Neuron (in vitro differentiated cells): ENCODE measurements at regions not wholly inside any gene's neighbourhood (a gene's known extent, or its start where the extent isn't known, plus 50 kb on each side); places are given as distances from the start of the nearest gene placed in this dataset.
"Not testable (repeated sequence)": the region's sequence is repeated elsewhere in the genome, so short reads cannot be mapped to it uniquely, and the experiment has no call there.

Source experiments
- H2AFZ ChIP-seq: one replicate; pipeline ENCODE4 v1.6.1; 2013; ENCODE audit warnings: low read depth, mild to moderate bottlenecking, inconsistent platforms, low read length, moderate library complexity
- H3K27me3 ChIP-seq: one replicate; pipeline ENCODE4 v1.6.1; 2013; ENCODE audit warnings: low read length; ENCODE audit not compliant: insufficient read depth
- H3K36me3 ChIP-seq: one replicate; pipeline ENCODE4 v1.6.1; 2013; ENCODE audit warnings: low read length; ENCODE audit not compliant: insufficient read depth
- H3K4me1 ChIP-seq: one replicate; pipeline ENCODE4 v1.6.1; 2013; ENCODE audit warnings: low read length; ENCODE audit not compliant: insufficient read depth
- H3K4me3 ChIP-seq: 2 replicates; pipeline ENCODE4 v1.5.1; 2013; ENCODE audit warnings: mild to moderate bottlenecking, low read length, moderate library complexity
- H3K9me3 ChIP-seq: one replicate; pipeline ENCODE4 v1.6.1; 2013; ENCODE audit warnings: low read length

DNA sequence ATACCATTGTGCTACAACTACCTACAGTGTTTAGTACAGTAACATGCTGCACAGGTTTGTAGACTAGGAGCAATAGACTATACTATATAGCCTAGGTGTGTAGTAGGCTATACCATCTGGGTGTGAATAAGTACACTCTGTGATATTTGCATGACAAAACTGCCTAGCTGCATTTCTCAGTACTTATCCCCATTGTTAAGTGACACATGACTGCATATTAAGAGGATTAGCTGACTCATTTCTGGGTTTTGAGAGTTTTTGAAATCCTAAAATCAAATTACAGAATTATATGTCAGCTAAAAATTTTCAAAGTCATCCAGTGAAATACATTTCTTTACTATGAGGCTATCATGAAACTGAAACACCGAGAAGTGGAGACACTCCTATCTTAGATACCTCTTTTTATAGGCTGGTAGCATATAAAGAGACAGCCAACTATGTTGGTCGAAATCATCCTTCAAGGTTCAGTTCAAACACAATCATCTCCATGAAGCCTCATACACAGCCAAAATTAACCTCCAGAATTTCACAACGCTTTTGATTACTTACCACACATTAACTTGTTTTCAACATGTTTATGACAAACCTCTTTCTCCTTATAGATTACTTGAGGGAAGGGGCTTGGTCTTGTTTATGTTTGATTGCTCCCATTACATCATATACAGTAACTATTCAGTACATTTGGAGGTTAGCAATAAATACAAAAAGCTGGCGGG is 89.8 kb upstream of the ANK3 start:
- H3K4me1 ChIP-seq = peaks cover 10% of the 10 kb centered on the region
- no peak overlapping the region for H2AFZ ChIP-seq
- no peaks in the 10 kb centered on the region for H3K27me3 ChIP-seq
- H3K36me3 ChIP-seq = no peaks in the 10 kb centered on the region
- no peak overlapping the region for H3K4me3 ChIP-seq
- H3K9me3 ChIP-seq = no peaks in the 10 kb centered on the region

DNA sequence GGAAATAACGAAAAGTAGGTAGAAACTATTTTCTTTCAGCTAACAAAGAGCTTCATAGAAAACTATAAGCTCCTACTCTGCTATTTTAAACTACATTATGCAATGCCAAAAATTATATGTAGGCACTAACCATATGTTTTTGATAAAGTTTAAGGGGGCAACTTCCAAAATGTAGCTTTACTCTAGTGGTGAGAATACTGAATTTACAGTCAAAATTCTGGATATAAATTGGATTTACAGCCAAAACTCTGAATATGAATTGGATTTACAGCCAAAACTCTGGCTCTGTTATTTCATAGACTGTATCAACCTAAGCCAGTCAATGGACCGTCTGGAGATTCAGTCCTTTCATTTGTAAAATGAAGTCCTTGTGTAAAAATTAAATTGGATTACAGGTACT is 86.8 kb upstream of the ANK3 start:
- no peaks in the 10 kb centered on the region for H3K9me3 ChIP-seq
- H3K4me1 ChIP-seq = peaks cover 10% of the 10 kb centered on the region
- no peaks in the 10 kb centered on the region for H3K27me3 ChIP-seq
- no peak overlapping the region for H2AFZ ChIP-seq
- no peak overlapping the region for H3K4me3 ChIP-seq
- H3K36me3 ChIP-seq = no peaks in the 10 kb centered on the region

DNA sequence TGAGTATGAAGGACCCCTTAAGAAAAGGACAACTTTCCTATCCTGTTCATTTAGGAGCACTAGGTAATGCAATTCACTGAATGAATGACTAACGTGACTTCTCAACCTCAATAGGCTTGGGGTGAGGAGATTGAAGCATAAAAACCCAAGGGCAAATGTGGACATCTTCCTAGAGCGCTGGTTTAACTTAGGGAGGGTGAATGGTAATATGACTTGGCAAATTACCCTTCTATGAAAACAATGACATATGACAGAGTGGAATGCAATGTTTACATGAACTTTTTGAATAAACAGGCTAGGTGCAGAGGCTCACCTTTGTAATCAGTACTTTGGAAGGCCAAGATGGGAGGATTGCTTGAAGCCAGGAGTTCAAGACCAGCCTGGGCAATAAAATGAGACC is 83.9 kb upstream of the ANK3 start:
- Histone ChIP-seq H3K4me1 (no peaks in the 10 kb centered on the region), H3K36me3 (no peaks in the 10 kb centered on the region), H3K27me3 (no peaks in the 10 kb centered on the region)

DNA sequence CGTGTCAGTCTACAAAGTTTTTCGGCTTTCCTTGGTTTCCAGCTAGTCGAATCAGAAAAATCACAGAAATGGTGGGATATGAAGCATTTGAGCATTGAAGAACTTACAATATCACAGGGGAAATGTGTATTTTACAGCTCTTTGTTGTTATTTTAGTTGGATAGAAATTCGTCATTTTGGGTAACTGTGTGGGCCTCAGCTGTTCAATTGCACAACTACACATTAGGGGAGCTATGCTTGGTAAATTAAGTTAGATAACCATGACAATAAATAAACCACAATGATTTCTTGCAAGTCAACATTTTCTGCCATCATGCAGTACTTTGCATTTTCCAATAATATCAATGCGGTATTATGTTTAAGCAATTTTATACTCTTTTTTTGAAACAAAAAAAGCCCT is 80.4 kb upstream of the ANK3 start:
- H3K36me3 ChIP-seq = no peaks in the 10 kb centered on the region
- H3K27me3 ChIP-seq = no peaks in the 10 kb centered on the region
- H3K4me1 ChIP-seq = no peaks in the 10 kb centered on the region
- H3K4me3 ChIP-seq = no peak overlapping the region
- no peaks in the 10 kb centered on the region for H3K9me3 ChIP-seq
- H2AFZ ChIP-seq = no peak overlapping the region

More for the DNA sequence above, 83.9 kb upstream of the ANK3 start:
- H2AFZ ChIP-seq = no peak overlapping the region
- no peak overlapping the region for H3K4me3 ChIP-seq
- no peaks in the 10 kb centered on the region for H3K9me3 ChIP-seq

DNA sequence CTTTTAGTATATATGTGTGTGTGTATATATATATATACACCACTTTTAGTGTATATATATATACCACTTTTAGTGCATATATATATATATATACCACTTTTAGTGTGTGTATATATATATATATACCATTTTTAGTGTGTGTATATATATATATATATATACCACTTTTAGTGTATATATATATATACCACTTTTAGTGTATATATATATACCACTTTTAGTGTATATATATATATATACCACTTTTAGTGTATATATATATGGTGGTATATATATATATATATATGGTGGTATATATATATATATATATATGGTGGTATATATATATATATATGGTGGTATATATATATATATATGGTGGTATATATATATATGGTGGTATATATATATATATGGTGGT is 79.5 kb upstream of the ANK3 start:
- H3K4me3 ChIP-seq, H2AFZ ChIP-seq, H3K9me3 ChIP-seq, H3K27me3 ChIP-seq, H3K36me3 ChIP-seq, H3K4me1 ChIP-seq: not testable (repeated sequence)

DNA sequence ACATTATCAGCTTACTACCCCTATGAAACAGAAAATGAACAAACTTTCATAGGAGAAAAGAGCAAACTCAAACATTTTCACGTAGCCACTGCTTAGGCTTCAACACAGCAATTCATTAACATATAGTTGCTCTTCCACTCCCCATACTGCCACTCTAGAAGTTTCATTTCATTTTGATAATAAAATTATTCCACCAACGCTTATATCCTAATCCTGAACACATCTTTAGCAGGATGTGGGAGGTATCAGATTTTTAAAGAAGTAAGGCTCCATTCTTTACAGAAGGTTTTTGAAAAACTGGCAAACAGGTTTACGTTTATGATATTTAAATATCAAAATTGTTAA is 77.5 kb upstream of the ANK3 start:
- H3K4me1 ChIP-seq = no peaks in the 10 kb centered on the region
- no peaks in the 10 kb centered on the region for H3K36me3 ChIP-seq

DNA sequence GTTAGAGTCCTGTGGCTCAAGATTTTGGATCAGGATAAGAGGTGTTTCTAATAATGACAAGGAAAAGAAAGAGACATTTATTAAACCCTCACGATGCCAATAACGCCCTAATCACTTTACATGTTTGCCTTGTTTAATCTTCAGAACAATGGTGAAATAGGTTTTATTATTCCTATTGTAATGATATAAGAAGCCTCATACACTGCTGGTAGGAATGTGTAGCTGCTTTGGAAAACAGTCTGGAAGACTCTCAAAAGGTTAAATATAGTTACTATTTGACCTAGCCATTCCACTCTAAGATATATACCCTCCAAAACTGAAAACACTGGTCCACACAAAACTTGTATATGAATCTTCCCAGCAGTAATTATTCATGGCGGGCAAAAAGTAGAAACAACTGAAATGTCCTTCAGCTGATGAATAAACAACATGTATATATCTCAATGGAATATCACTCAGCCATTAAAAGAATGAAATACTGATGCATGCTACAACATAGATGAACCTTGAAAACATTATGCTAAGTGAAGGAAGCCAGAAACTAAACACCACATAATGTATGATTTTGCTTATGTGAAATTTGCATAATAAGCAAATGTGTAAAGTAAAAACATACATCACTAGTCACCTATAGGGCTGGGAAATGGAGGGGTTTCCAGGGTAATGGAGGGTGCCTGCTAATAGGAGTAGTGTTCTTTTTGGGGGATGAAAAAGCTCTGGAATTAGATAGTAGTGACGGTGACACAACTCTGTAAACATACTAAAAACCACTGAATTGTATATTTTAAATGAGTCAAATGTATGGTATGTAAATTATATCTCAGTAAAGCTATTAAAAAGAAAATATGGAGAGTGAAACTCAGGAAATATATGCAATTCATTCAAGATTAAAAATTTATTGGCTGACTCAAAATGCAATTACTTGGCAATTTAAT is 76.9 kb upstream of the ANK3 start:
- Histone ChIP-seq H3K4me3 (no peak overlapping the region), H3K4me1 (peaks cover 4% of the 10 kb centered on the region), H2AFZ (no peak overlapping the region), H3K27me3 (no peaks in the 10 kb centered on the region), H3K9me3 (no peaks in the 10 kb centered on the region), H3K36me3 (no peaks in the 10 kb centered on the region)

More for the DNA sequence above, 77.5 kb upstream of the ANK3 start:
- Histone ChIP-seq H2AFZ (no peak overlapping the region), H3K4me3 (no peak overlapping the region), H3K9me3 (no peaks in the 10 kb centered on the region), H3K27me3 (no peaks in the 10 kb centered on the region)

DNA sequence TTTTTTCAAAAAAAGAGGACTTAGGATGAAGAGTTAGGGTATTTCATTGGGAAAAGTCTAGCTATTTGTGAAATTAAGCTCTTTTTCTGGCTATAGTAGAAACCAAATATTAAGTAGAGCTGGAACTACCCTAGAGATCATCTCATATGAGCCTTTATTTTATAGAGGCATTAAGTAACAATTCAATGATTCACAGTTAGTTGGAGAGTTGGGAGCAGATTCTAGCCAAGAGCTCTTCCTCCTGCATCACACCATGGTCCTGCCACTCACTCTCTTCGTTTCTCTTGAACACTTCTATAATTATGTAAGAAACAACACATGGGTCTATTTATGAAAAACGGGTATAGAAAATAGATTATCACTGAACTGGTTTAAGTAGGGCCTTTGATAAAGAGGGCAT is 76.1 kb upstream of the ANK3 start:
- Histone ChIP-seq H3K4me1 (peaks cover 5% of the 10 kb centered on the region), H3K4me3 (no peak overlapping the region), H3K27me3 (no peaks in the 10 kb centered on the region), H3K36me3 (no peaks in the 10 kb centered on the region), H3K9me3 (no peaks in the 10 kb centered on the region), H2AFZ (no peak overlapping the region)

DNA sequence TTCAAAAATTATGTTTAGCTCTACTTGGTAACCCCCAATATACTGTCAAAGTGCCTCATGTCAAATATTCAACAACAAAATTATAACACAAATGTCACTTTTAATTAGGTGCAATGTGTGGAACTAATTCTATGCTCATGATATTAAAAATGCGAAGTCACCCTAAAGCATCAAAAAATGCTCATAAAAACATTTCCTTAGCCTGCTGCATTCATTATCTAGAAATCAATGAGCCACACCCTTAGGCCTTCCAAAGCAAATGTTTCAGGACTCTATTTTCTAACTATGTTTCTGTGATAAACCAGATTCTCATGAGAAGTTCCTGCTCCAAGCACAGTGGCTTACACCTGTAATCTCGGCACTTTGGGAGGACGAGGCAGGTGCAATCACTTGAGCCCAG is 75.0 kb upstream of the ANK3 start:
- H3K27me3 ChIP-seq = no peaks in the 10 kb centered on the region
- H3K4me3 ChIP-seq = no peak overlapping the region
- no peak overlapping the region for H2AFZ ChIP-seq
- peaks cover 10% of the 10 kb centered on the region for H3K4me1 ChIP-seq
- no peaks in the 10 kb centered on the region for H3K36me3 ChIP-seq
- H3K9me3 ChIP-seq = no peaks in the 10 kb centered on the region

DNA sequence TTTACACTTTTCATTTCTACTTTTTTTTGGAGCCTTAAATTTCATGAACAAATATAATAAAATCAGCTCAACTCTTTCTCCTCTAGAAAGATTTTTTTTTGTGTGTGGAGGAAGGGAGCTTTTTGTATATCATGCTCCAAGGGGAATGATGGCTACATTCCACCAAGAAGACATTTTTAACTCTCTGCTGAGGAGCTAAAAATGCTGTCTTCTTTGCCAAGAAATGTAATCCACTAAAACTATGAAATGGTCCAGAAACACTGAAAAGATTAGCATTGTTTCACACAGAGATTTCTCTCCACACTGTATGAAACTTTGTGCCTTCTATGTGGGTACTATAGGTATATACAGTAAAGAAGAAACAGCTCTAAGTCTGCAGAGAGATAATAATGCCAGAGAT is 74.1 kb upstream of the ANK3 start:
- H3K27me3 ChIP-seq = no peaks in the 10 kb centered on the region
- H3K9me3 ChIP-seq = no peaks in the 10 kb centered on the region
- no peak overlapping the region for H3K4me3 ChIP-seq
- H3K4me1 ChIP-seq = peaks cover 13% of the 10 kb centered on the region
- H2AFZ ChIP-seq = no peak overlapping the region
- H3K36me3 ChIP-seq = no peaks in the 10 kb centered on the region

DNA sequence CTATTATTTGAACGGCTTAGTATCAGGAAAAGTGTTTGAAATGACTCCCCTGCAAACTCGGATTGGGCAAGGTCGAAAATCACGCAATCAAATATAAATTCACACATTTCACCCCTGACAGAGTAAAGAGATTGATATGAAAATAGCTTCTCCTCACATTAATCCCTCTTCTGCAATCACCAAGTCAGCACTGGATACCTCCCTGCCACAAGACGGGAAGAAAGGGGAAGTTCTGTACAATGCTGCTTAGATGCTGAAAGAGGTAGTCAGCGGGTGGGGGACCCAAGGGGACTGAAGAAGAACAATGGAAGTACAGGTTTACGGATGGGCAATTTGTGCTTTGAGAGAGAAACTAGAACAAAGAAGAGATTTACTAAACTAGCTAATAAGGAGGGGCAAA is 72.0 kb upstream of the ANK3 start:
- Histone ChIP-seq H2AFZ (no peak overlapping the region), H3K27me3 (no peaks in the 10 kb centered on the region), H3K9me3 (no peaks in the 10 kb centered on the region), H3K4me1 (peaks cover 13% of the 10 kb centered on the region), H3K36me3 (no peaks in the 10 kb centered on the region), H3K4me3 (no peak overlapping the region)

DNA sequence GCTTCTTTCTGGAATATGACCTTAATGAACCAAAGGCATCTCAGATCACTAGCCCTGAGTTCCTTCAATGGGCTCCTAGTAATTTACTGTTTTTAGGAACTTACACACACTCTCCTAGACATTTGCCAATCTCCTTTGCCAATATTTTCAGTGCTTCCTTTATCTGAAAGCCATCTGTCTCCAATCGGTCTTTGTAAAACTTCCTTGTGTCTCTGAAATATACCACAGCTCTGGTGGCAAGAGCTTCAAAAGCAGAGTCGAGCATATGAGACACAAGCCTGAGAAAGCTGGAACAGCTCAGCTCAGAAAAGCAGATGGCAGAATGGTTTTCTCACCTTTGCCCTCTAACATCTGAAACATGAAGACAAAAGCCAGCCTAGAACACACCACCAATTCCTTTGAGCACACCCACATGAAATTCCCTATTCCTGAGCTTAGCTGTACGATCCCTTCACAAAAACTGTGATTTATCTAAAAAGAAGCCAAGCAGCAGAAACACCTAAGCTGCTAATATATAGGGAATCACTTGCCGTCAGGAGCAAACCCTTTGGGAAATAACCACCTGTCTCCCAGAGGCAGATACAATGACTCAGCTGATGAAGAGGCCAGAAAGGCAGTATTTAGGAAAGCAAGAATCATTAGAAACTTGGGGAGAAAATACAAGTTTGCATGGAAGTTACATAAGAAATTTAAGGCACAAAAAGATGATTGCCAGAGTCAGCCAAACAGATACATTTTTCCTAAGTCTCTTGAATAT is 70.2 kb upstream of the ANK3 start:
- Histone ChIP-seq H2AFZ (no peak overlapping the region), H3K27me3 (no peaks in the 10 kb centered on the region), H3K4me3 (no peak overlapping the region), H3K9me3 (no peaks in the 10 kb centered on the region), H3K36me3 (no peaks in the 10 kb centered on the region), H3K4me1 (peaks cover 13% of the 10 kb centered on the region)

DNA sequence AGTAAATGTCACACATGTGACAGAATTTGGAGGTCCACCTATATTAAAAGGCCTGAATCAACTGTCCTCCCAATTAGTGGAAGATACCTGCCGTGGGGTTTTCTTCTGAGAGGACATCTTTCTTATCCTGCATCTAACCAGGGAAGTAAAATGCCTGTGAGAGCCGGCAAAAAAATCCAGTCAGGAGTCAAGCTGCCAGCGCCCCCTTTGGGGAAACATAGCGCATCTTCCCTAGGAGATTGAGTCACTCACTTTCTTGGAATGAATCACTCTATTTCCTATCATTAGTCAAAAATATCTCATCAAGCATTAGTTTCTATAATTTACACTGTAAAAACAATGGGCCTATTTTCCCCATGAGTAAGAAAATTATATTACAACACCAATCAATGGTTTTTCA is 66.4 kb upstream of the ANK3 start:
- no peak overlapping the region for H3K4me3 ChIP-seq
- H3K36me3 ChIP-seq = no peaks in the 10 kb centered on the region
- H3K4me1 ChIP-seq = peaks cover 8% of the 10 kb centered on the region
- H3K27me3 ChIP-seq = no peaks in the 10 kb centered on the region
- no peak overlapping the region for H2AFZ ChIP-seq
- no peaks in the 10 kb centered on the region for H3K9me3 ChIP-seq
